Ectodermal cell (in vitro differentiated cells): ENCODE measurements at regions not wholly inside any gene's neighbourhood (a gene's known extent, or its start where the extent isn't known, plus 50 kb on each side); places are given as distances from the start of the nearest gene placed in this dataset.

Experiments
- H3K27ac ChIP-seq: 2 replicates; pipeline ENCODE4 v1.7.0; 2013; ENCODE audit warnings: mild to moderate bottlenecking, low read depth, low read length; ENCODE audit not compliant: insufficient read depth, poor library complexity, severe bottlenecking
- H3K27me3 ChIP-seq: 2 replicates; pipeline ENCODE4 v1.7.0; 2013; ENCODE audit warnings: mild to moderate bottlenecking, low read length; ENCODE audit not compliant: insufficient read depth, control insufficient read depth, poor library complexity, severe bottlenecking
- H3K36me3 ChIP-seq: one replicate; pipeline ENCODE4 v1.7.0; 2013; ENCODE audit warnings: low read length; ENCODE audit not compliant: control insufficient read depth, insufficient read depth
- H3K4me1 ChIP-seq: one replicate; pipeline ENCODE4 v1.7.0; 2013; ENCODE audit warnings: low read length; ENCODE audit not compliant: control insufficient read depth, insufficient read depth
- H3K4me3 ChIP-seq: 2 replicates; pipeline ENCODE4 v1.7.0; 2013; ENCODE audit warnings: low read depth, low read length, control low read depth; ENCODE audit not compliant: insufficient read depth
- H3K9me3 ChIP-seq: 2 replicates; pipeline ENCODE4 v1.7.0; 2013; ENCODE audit warnings: mild to moderate bottlenecking, low read length, moderate library complexity; ENCODE audit not compliant: control insufficient read depth
- WGBS, 2 experiments: methylation state at CpG; one replicate each; pipeline ENCODE4 v1.1.7; 2013; ENCODE audit warnings: missing lambda C conversion rate in 2 of 2; 5-methylcytosine and 5-hydroxymethylcytosine counted together

- no peaks in the 10 kb centered on the region for H3K27me3 ChIP-seq
Observed at GRCh38 chr19:46944123-46944748, 75.4 kb upstream of the NPAS1 start.

GRCh38 chr19:46944918-46945628 is 74.6 kb upstream of the NPAS1 start:
- WGBS, 2 experiments: 35 to 39% methylated on average over 7 of the region's 7 CpGs
- H3K9me3 ChIP-seq: no peaks in the 10 kb centered on the region
- peaks cover 28% of the 10 kb centered on the region for H3K4me1 ChIP-seq
- H3K4me3 ChIP-seq: no peak overlapping the region
- peaks cover 9% of the 10 kb centered on the region for H3K36me3 ChIP-seq
- H3K27me3 ChIP-seq: no peaks in the 10 kb centered on the region
- peak overlapping the region; percentile 80 for H3K27ac ChIP-seq

More at GRCh38 chr19:46944123-46944748, 75.4 kb upstream of the NPAS1 start:
- H3K27ac ChIP-seq: peak overlapping the region; percentile 80
- no peaks in the 10 kb centered on the region for H3K9me3 ChIP-seq
- H3K36me3 ChIP-seq: peaks cover 15% of the 10 kb centered on the region
- H3K4me3 ChIP-seq: no peak overlapping the region
- WGBS, 2 experiments: 76 to 85% methylated on average over 4 to 5 of the region's 5 CpGs
- peaks cover 28% of the 10 kb centered on the region for H3K4me1 ChIP-seq

GRCh38 chr19:46945694-46946489 is 73.7 kb upstream of the NPAS1 start:
- no peaks in the 10 kb centered on the region for H3K9me3 ChIP-seq
- no peaks in the 10 kb centered on the region for H3K27me3 ChIP-seq
- H3K4me1 ChIP-seq: peaks cover 35% of the 10 kb centered on the region
- H3K27ac ChIP-seq: no peak overlapping the region
- peaks cover 9% of the 10 kb centered on the region for H3K36me3 ChIP-seq
- 93 to 94% methylated on average over 8 of the region's 8 CpGs for WGBS, 2 experiments
- H3K4me3 ChIP-seq: no peak overlapping the region

GRCh38 chr19:46946611-46947238 is 72.9 kb upstream of the NPAS1 start:
- H3K9me3 ChIP-seq: no peaks in the 10 kb centered on the region
- peaks cover 9% of the 10 kb centered on the region for H3K36me3 ChIP-seq
- 90 to 93% methylated on average over 3 to 4 of the region's 4 CpGs for WGBS, 2 experiments
- H3K4me3 ChIP-seq: no peak overlapping the region
- peaks cover 37% of the 10 kb centered on the region for H3K4me1 ChIP-seq
- H3K27ac ChIP-seq: no peak overlapping the region
- no peaks in the 10 kb centered on the region for H3K27me3 ChIP-seq

- no peak overlapping the region for H3K27ac ChIP-seq
- H3K4me3 ChIP-seq: no peak overlapping the region
- whole genome bisulfite sequencing, 2 experiments: 94% methylated on average over 2 to 4 of the region's 4 CpGs
- peaks cover 9% of the 10 kb centered on the region for H3K36me3 ChIP-seq
- no peaks in the 10 kb centered on the region for H3K27me3 ChIP-seq
- H3K4me1 ChIP-seq: peaks cover 37% of the 10 kb centered on the region
- no peaks in the 10 kb centered on the region for H3K9me3 ChIP-seq
Observed at GRCh38 chr19:46947866-46948265, 71.8 kb upstream of the NPAS1 start.

GRCh38 chr19:46950526-46951170 is 69.0 kb upstream of the NPAS1 start:
- 89 to 92% methylated on average over 7 of the region's 7 CpGs for WGBS, 2 experiments
- Histone ChIP-seq H3K27ac (no peak overlapping the region), H3K4me1 (peaks cover 28% of the 10 kb centered on the region), H3K9me3 (no peaks in the 10 kb centered on the region), H3K36me3 (peaks cover 9% of the 10 kb centered on the region), H3K4me3 (no peak overlapping the region), H3K27me3 (no peaks in the 10 kb centered on the region)

GRCh38 chr19:46951171-46951986 is 68.3 kb upstream of the NPAS1 start:
- no peaks in the 10 kb centered on the region for H3K27me3 ChIP-seq
- WGBS, 2 experiments: 93 to 94% methylated on average over 8 of the region's 8 CpGs
- H3K4me1 ChIP-seq: peaks cover 23% of the 10 kb centered on the region
- H3K4me3 ChIP-seq: no peak overlapping the region
- H3K36me3 ChIP-seq: peaks cover 9% of the 10 kb centered on the region
- H3K9me3 ChIP-seq: no peaks in the 10 kb centered on the region
- no peak overlapping the region for H3K27ac ChIP-seq

- no peak overlapping the region for H3K27ac ChIP-seq
- peaks cover 5% of the 10 kb centered on the region for H3K36me3 ChIP-seq
- H3K27me3 ChIP-seq: no peaks in the 10 kb centered on the region
- peaks cover 23% of the 10 kb centered on the region for H3K4me1 ChIP-seq
- 95 to 96% methylated on average over 5 of the region's 5 CpGs for WGBS, 2 experiments
- H3K9me3 ChIP-seq: no peaks in the 10 kb centered on the region
- H3K4me3 ChIP-seq: no peak overlapping the region
Observed at GRCh38 chr19:46952874-46953273, 66.8 kb upstream of the NPAS1 start.

GRCh38 chr19:46953955-46954501 is 65.6 kb upstream of the NPAS1 start:
- peaks cover 28% of the 10 kb centered on the region for H3K4me1 ChIP-seq
- no peaks in the 10 kb centered on the region for H3K9me3 ChIP-seq
- no peaks in the 10 kb centered on the region for H3K36me3 ChIP-seq
- H3K4me3 ChIP-seq: no peak overlapping the region
- WGBS, 2 experiments: 92 to 93% methylated on average over 6 of the region's 6 CpGs
- H3K27ac ChIP-seq: peak overlapping the region; percentile 48
- H3K27me3 ChIP-seq: no peaks in the 10 kb centered on the region
